NCI-H510A (cell line): ENCODE measurements at regions not wholly inside any gene's neighbourhood (a gene's known extent, or its start where the extent isn't known, plus 50 kb on each side); places are given as distances from the start of the nearest gene placed in this dataset.

ENCODE experiments used
- DNase-seq: peaks from one replicate; lab custom pipeline; 2025; lab: John Stamatoyannopoulos, UW

DNA sequence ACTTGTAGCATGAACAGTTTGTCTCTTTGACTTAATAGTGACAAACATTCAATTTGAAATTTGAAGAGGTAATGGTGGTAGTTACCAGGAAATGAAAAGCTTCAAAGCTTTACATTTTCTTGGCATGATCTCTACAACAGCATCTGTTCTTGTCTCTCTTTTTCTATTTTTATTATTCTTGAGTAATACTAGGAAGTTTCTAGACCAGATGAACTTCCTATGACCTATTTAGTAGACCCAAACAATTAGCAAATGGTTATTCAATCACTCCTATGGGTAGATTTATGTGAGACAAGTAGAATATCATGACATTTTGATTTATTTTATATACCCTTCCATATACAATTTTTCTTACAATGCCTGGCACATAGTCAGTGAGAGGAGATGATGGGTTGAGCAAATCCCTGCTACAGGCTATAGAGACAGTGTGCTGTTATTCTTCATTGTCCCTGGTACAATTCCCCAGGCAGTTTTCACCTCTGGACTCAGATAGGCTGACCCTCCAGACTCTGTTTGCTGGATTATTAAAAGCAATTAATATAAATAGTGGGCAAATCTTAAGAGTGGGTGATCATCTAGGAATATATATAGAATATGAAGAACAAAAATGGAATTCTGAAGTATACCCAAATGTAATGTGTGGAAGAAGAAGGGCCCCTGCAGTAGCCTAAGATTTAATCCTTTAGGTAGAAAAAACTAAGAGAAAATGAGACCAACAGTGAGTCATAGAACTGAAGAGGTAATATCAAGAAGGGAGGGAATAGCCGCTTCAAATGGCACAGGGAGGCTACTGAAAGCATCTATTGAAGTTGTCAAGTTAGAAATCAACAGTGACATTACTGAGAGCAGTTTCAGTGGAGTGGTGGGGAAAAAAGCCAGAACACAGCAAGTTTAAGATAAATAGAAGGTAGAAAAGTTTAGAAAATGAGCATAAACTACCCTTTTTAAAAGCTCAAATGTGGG, 512.0 kb downstream of the FOXG1 start:
- no peak for DNase-seq

GRCh38 chr14:29282169-29282568, 515.6 kb downstream of the FOXG1 start:
- no peak for DNase-seq

DNA sequence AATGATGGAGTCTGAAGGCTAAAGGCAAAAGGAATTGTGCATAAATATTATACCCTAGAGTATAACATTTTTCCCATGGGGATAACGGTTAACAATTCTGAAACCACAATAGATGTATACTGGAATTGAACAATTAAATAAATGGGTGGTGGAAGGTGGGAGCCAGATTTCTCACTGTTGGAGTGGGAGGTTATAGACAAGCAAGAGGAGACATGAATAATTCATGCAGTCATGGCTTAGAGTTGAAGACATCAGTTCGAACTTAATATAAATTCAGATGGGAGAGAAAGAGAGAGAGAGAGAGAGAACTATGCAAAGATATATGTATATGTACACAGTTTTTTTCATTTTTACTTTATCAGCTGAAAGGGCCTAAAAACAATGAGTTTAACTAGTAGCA, 523.9 kb downstream of the FOXG1 start:
- no peak for DNase-seq

DNA sequence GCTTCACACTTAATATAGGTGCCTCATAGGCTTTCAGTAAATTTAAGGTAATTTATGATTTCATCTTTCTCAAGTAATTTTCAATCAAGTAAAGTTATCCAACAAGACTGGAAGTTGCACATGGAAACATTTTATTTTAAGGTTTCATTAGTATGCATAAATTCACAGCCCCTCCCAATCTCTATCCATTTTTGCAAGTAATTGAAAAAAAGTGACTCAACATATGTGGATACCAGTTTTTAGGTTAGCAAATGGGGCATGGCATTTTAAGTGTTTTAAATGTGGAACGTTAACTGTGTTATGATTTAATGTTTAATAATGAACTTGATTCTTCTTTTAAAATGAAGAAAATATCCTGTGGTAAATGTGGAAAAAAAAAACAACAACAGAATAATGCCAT, 532.8 kb downstream of the FOXG1 start:
- DNase-seq, result no peak

- no peak for DNase-seq
Measured at GRCh38 chr14:29301571-29301970, 535.0 kb downstream of the FOXG1 start.

- DNase-seq, result no peak
Measured at GRCh38 chr14:29310210-29310609, 543.6 kb downstream of the FOXG1 start.

GRCh38 chr14:29310757-29311156, 544.2 kb downstream of the FOXG1 start:
- DNase-seq, result no peak

DNA sequence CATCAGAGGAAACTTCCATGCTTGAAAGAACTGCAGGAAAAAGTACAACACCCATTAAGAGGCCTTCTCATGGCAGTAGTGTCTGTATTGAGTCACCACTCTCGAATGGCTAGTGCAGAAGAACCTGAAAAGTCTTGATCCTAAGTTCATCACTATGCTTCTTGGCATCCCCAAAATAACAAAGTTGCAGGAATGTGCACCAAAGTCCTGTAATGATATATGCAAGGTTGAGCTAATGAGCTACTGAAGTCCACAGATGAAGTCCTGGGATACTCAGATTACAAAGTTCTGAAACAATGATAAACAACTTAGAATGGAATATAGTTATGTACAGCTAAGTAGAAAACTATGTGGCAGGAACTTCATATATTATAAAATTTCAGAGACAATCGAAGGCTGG, 545.4 kb downstream of the FOXG1 start:
- DNase-seq, result no peak

DNA sequence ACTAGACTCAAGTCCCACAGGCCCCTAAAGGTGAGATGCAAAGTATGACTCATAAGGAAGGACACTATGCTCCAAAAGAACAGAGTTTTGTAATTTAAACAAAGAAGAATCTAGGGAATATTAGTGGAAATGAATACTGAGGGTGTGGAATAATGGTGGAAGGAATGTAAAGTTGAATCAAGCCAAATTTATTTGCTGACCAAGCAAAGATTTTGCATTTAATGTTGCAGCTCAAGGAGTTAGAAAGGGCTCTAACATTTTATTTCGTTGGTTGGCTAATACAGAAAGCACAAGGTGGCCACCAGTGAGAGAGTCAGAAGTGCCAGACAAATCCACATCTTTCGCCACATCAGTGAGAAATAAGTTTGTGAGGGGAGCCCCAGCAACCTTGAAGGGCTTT, 550.3 kb downstream of the FOXG1 start:
- DNase-seq, result no peak

DNA sequence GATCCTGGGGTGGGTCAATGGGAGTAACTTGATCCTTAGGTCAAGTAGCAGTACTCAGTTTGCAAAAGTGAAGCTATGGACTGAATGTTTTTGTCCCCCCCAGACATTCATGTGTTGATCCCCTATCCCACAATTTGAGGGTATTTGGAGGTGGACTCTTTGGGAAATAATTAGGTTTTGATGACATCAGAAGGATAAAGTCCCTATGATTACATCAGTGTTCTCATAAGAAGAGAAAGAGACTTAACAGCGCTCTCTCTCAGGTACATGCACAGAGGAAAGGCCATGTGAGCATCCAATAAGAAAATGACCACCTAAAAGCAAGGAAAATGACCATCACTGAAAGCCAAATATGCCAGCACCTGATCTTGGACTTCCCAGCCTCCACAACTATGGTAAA, 550.8 kb downstream of the FOXG1 start:
- DNase-seq, result no peak

DNA sequence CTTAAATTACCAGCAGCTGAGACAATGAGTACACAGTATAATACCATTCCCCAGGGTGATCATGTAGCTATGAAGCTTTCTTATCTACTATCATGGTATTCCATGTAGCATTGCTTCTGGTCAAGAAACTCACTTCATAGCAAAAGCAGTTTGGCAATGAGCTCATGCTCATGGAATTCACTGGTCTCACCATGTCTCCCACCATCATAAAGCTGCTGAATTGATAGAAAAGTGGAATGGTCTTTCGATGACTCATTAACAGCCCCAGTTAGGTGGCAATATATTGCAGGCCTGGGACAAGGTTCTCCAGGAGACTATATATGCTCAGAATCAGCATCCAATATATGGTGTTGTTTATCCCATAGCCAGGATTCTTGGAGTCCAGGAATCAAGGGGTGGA, 553.7 kb downstream of the FOXG1 start:
- no peak for DNase-seq

- no peak for DNase-seq
Measured at GRCh38 chr14:29321646-29322045, 555.1 kb downstream of the FOXG1 start.

GRCh38 chr14:29339494-29340172, 573.0 kb downstream of the FOXG1 start:
- no peak for DNase-seq

GRCh38 chr14:29348504-29348903, 579.1 kb downstream of the PRKD1 start:
- DNase-seq, result no peak

GRCh38 chr14:29350496-29350895, 577.2 kb downstream of the PRKD1 start:
- no peak for DNase-seq

GRCh38 chr14:29351996-29352705, 575.5 kb downstream of the PRKD1 start:
- no peak for DNase-seq

- no peak for DNase-seq
Measured at GRCh38 chr14:29352706-29353080, 575.0 kb downstream of the PRKD1 start.

- no peak for DNase-seq
Measured at GRCh38 chr14:29353513-29353912, 574.1 kb downstream of the PRKD1 start.

- DNase-seq, result no peak
Measured at GRCh38 chr14:29354486-29354885, 573.2 kb downstream of the PRKD1 start.

- DNase-seq, result no peak
Measured at GRCh38 chr14:29355331-29355730, 572.3 kb downstream of the PRKD1 start.

GRCh38 chr14:29355846-29356245, 571.8 kb downstream of the PRKD1 start:
- no peak for DNase-seq

DNA sequence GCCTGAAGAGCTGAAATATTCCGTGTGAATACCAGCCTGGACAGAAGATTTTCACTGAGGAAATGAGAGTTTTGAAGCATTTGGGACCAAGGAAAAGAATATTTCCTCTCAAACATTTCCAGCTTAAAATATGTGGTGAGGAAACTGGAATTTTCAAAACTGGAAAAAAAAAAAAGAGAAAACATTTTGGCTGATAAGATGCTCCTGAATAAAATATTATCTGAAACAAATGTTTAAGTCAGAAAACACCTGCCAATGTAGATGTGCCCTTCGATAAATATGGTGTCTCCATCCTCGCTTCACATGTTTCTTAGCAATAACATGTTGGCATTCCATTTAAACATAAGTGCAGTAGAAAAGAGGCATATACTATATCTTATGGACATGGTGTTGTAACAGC, 567.0 kb downstream of the PRKD1 start:
- DNase-seq, result no peak

- DNase-seq, result no peak
Measured at GRCh38 chr14:29370024-29370423, 557.6 kb downstream of the PRKD1 start.
